Fibroblast of villous mesenchyme (primary cell): ENCODE measurements at regions not wholly inside any gene's neighbourhood (a gene's known extent, or its start where the extent isn't known, plus 50 kb on each side); places are given as distances from the start of the nearest gene placed in this dataset.
"Not testable (repeated sequence)": the region's sequence is repeated elsewhere in the genome, so short reads cannot be mapped to it uniquely, and the experiment has no call there.

ENCODE experiments used
- DNase-seq: peaks from one replicate; pipeline ENCODE4 v3.0.0-alpha.2; 2010; ENCODE audit warnings: low read depth
- H3K4me3 ChIP-seq: 2 replicates; pipeline ENCODE4 v1.5.1; 2011; ENCODE audit warnings: low read depth, mild to moderate bottlenecking, low read length
- TF ChIP-seq, protein P1 (sequence below): IDR thresholded peaks from 2 replicates; pipeline ENCODE4 v1.5.1; 2012; ENCODE audit warnings: low read depth, mild to moderate bottlenecking, low read length; ENCODE audit not compliant: insufficient read depth

- TF ChIP-seq, protein P1, sequence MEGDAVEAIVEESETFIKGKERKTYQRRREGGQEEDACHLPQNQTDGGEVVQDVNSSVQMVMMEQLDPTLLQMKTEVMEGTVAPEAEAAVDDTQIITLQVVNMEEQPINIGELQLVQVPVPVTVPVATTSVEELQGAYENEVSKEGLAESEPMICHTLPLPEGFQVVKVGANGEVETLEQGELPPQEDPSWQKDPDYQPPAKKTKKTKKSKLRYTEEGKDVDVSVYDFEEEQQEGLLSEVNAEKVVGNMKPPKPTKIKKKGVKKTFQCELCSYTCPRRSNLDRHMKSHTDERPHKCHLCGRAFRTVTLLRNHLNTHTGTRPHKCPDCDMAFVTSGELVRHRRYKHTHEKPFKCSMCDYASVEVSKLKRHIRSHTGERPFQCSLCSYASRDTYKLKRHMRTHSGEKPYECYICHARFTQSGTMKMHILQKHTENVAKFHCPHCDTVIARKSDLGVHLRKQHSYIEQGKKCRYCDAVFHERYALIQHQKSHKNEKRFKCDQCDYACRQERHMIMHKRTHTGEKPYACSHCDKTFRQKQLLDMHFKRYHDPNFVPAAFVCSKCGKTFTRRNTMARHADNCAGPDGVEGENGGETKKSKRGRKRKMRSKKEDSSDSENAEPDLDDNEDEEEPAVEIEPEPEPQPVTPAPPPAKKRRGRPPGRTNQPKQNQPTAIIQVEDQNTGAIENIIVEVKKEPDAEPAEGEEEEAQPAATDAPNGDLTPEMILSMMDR, result no peak
- no peak for DNase-seq
- H3K4me3 ChIP-seq, result no peak overlapping the region
Observed at GRCh38 chr1:59212706-59213105, 84.2 kb upstream of the FGGY start.

- TF ChIP-seq, protein P1, result no peak
- peak; percentile 24 for DNase-seq
- no peak overlapping the region for H3K4me3 ChIP-seq
Observed at GRCh38 chr1:59214248-59215208, 82.4 kb upstream of the FGGY start.

- TF ChIP-seq, protein P1, result no peak
- no peak for DNase-seq
- no peak overlapping the region for H3K4me3 ChIP-seq
Observed at GRCh38 chr1:59215766-59216291, 81.1 kb upstream of the FGGY start.

DNA sequence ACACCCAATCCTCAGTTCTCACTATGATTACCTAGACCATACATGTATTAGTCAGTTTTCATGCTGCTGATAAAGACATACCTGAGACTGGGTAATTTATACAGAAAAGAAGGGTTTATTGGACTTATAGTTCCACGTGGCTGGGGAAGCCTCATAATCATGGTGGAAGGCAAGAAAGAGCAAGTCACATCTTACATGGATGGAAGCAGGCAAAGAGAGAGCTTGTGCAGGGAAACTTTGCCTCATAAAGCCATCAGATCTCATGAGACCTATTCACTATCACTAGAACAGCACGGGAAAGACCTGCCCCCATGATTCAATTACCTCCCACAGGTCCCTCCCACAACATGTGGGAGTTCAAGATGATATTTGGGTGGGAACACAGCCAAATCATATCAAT is 79.5 kb upstream of the FGGY start:
- H3K4me3 ChIP-seq, DNase-seq: not testable (repeated sequence)

DNA sequence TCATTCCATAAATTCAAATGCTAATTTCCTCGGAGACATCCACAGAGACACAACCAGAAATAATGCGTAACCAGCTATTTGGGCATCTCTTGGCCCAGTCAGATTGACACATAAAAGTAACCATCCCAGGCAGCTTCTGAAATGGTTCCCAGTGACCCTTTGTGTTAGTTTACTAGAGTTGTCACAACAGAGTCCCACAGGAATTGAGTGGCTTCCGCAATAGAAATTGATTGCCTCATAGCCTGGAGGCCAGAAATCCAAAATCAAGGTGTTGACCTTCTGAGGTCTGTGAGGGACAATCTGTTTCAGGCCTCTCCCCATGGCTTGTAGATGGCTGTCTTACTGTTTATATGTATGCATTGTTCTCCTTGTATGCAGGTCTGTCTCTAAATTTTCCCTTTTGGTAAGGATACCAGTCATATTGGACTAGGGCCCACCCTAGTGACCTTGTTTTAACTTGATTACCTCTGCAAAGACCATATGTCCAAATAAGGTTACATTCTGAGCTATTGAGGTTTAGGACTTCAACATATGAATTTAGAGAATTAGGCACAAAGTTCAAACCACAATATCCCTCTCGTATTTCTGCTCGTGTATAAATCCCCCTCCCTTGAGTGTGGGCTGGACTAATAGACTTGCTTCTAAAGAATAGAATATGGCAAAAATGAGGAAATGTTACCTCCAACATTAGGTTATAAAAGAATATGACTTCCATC is 78.2 kb upstream of the FGGY start:
- peak; percentile 41 for DNase-seq
- TF ChIP-seq, protein P1, result no peak
- H3K4me3 ChIP-seq, result no peak overlapping the region

GRCh38 chr1:59219916-59220315 is 77.0 kb upstream of the FGGY start:
- H3K4me3 ChIP-seq, result no peak overlapping the region
- TF ChIP-seq, protein P1, result no peak
- no peak for DNase-seq

GRCh38 chr1:59220356-59220755 is 76.5 kb upstream of the FGGY start:
- TF ChIP-seq, protein P1, result no peak
- no peak overlapping the region for H3K4me3 ChIP-seq
- DNase-seq, result no peak
